ENCODE measurements at regions not wholly inside any gene's neighbourhood (a gene's known extent, or its start where the extent isn't known, plus 50 kb on each side); places are given as distances from the start of the nearest gene placed in this dataset.

DNA sequence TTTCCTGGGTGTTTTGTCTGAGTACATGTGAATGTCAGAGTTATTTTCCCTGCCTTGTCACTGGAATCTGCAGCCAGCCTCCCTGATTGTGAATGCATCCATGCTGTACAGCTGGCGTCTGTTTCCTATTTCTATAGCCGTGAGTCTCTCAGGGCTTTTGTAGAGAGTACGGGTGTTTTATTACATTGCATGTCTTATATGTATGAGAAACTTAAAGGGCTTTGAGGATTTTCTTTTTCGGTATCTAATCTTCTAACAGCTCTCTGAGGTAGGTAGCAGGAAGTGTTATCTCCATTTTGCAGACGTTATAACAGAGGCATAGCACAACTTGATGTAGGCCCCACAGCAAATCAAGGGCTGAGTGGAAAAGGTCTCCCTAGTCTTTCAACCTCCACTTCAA, 272.9 kb downstream of the PRL start:
- Mint-ChIP-seq H3K27ac (no peak overlapping the region), H3K27me3 (no peaks in the 10 kb centered on the region), H3K36me3 (ENCODE audit: low read depth) (no peaks in the 10 kb centered on the region), H3K4me3 (no peak overlapping the region), H3K9me3 (peaks cover 10% of the 10 kb centered on the region), H3K4me1 (peaks cover 21% of the 10 kb centered on the region)
- DNase-seq = no peak
- ChIA-PET POLR2A (no interaction called here), CTCF (no interaction called here)
- no peak for ATAC-seq (ENCODE audit: low read depth)
- TF ChIP-seq, protein P1, sequence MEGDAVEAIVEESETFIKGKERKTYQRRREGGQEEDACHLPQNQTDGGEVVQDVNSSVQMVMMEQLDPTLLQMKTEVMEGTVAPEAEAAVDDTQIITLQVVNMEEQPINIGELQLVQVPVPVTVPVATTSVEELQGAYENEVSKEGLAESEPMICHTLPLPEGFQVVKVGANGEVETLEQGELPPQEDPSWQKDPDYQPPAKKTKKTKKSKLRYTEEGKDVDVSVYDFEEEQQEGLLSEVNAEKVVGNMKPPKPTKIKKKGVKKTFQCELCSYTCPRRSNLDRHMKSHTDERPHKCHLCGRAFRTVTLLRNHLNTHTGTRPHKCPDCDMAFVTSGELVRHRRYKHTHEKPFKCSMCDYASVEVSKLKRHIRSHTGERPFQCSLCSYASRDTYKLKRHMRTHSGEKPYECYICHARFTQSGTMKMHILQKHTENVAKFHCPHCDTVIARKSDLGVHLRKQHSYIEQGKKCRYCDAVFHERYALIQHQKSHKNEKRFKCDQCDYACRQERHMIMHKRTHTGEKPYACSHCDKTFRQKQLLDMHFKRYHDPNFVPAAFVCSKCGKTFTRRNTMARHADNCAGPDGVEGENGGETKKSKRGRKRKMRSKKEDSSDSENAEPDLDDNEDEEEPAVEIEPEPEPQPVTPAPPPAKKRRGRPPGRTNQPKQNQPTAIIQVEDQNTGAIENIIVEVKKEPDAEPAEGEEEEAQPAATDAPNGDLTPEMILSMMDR (IDR thresholded peaks at IDR 0.05) = no peak
- intact Hi-C loops (cut with micrococcal nuclease) = no loop called here

DNA sequence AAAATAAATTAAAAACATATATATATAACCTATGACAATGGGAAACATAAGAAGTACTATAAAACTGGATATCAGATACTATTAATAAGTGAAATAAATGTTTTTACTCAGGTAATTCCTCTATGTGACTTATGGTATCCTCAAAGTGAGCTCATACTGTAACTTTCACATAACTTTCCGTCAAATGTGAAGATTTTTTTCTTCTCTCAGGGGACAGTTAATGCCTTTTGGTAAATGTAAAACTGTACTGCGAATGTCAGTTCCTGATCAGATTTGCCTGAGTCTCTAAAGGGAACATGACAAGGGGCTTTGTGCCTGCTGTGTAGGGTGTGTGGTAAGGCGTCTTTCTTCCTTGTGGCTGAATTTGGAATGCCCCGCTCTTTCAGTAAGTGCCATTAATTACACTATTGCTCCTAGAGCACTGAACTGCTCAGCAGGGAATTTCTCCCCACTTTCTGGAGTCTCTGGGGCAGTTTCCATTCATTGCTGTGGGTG, 271.8 kb downstream of the PRL start:
- H3K27ac Mint-ChIP-seq = no peak overlapping the region

DNA sequence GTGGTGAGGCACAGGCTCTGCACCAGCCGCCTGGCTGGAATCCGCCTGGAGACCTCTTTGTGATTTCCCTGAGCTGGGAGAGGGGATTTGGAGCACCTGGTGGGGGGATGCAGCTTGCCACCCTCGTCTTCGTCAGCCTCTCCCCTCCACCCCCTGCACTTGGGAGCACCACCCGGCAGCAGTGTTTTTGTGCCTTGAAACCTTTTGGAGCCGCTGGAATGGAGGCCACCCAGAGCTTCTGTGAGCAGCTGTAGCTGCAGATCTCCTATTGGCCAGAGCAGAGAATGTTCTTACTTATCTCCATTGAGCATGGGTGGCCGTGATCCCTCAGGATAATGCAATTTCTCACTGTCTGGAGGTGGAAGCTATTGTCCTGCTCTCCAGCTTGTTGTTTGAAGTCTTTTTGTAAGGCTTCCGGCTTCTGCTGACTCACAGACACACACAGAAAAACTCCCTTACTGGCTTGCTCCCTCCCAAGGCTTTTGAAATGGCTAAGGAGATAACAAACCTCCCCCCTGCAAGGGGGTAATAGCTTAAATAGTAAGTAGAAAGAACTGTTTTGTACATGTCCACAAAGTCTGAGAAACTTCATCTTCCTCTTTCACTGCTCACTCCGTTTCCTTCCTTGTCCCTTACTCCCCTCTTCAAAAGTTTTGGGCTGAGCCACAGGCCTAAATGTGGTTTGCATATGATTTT, 271.2 kb downstream of the PRL start:
- TF ChIP-seq, protein P1 (IDR thresholded peaks at IDR 0.05) = no peak
- Mint-ChIP-seq H3K27ac (peak overlapping the region; percentile 5), H3K36me3 (ENCODE audit: low read depth) (no peaks in the 10 kb centered on the region), H3K9me3 (peaks cover 10% of the 10 kb centered on the region), H3K4me3 (peak overlapping the region; percentile 48), H3K4me1 (peaks cover 24% of the 10 kb centered on the region), H3K27me3 (no peaks in the 10 kb centered on the region)
- CTCF ChIA-PET = no interaction called here
- ATAC-seq (ENCODE audit: low read depth) = peak; percentile 25
- POLR2A ChIA-PET = no interaction called here
- intact Hi-C loops (cut with micrococcal nuclease) = no loop called here
- no peak for DNase-seq

More for the DNA sequence above, 271.8 kb downstream of the PRL start:
- TF ChIP-seq, protein P1 (IDR thresholded peaks at IDR 0.05) = no peak
- CTCF ChIA-PET = no interaction called here
- Mint-ChIP-seq H3K4me3 (no peak overlapping the region), H3K4me1 (peaks cover 24% of the 10 kb centered on the region), H3K9me3 (peaks cover 10% of the 10 kb centered on the region), H3K27me3 (no peaks in the 10 kb centered on the region), H3K36me3 (ENCODE audit: low read depth) (no peaks in the 10 kb centered on the region)
- intact Hi-C loops (cut with micrococcal nuclease) = no loop called here
- DNase-seq (no peak), ATAC-seq (ENCODE audit: low read depth) (no peak)
- POLR2A ChIA-PET = no interaction called here

DNA sequence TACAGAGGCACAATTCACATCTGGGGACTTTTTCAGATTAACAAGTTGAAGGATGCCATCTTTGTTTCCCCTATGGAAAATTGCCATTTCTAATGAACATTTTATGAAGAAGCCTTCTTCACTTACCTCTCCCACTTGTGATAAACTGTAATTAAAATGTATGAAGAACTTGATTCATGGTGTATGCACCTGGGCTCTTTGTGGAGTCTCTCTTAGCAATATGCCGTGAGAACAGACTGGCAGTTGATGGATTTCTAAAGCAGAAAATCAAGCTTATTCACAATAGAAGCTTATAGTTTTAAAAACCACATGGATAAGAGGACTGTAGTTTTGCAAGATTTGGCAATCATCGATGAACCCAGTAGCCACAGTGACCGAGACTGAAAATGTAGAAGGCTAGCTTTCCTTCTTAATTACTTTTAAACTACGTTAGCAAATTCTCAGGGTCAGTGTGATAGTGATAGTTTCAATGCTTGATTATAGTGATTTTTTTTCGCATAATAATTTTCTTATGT, 270.6 kb downstream of the PRL start:
- no peaks in the 10 kb centered on the region for H3K36me3 Mint-ChIP-seq (ENCODE audit: low read depth)
- DNase-seq = no peak
- H3K4me3 Mint-ChIP-seq = no peak overlapping the region
- TF ChIP-seq, protein P1 (IDR thresholded peaks at IDR 0.05) = no peak
- H3K9me3 Mint-ChIP-seq = peaks cover 10% of the 10 kb centered on the region
- H3K27ac Mint-ChIP-seq = peak overlapping the region; percentile 5
- no peaks in the 10 kb centered on the region for H3K27me3 Mint-ChIP-seq
- ATAC-seq (ENCODE audit: low read depth) = no peak
- ChIA-PET CTCF (no interaction called here), POLR2A (no interaction called here)
- H3K4me1 Mint-ChIP-seq = peaks cover 24% of the 10 kb centered on the region
- intact Hi-C loops (cut with micrococcal nuclease) = no loop called here

DNA sequence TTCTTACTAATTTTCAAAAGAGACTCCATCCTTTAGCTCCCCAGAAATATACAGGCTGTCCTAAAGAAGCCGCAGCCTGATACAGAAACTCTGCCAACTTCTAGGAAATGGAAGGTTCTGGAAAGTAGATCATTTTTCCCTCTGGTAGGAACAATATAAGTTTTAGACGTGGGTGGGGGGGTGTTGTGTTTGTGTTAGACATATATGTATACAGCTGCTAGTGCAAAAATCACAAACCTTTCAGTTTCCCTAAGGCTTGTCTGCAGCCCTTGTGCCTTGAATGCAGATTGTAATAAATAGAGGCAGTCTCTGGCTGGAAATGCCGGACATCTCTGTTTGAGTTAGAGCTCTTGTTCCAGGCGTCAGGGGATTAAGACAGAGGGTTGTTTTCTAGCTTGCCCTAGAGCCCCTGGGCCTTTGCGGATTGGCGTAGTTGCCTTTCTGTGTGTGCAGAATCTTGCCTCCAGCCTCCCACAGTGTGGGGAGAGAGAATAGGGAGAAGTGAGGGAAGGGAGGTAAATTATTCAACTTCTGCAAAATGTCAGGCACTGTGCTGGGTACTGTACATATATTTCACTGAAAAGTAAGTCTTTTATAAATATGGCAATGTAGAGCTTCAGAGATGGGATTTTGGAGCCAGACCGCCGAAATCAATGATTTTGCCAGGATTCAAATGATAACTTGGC, 269.7 kb downstream of the PRL start:
- Mint-ChIP-seq H3K27ac (no peak overlapping the region), H3K27me3 (no peaks in the 10 kb centered on the region), H3K4me1 (peaks cover 24% of the 10 kb centered on the region), H3K9me3 (peaks cover 8% of the 10 kb centered on the region), H3K36me3 (ENCODE audit: low read depth) (no peaks in the 10 kb centered on the region), H3K4me3 (no peak overlapping the region)
- CTCF ChIA-PET = no interaction called here
- intact Hi-C loops (cut with micrococcal nuclease) = no loop called here
- DNase-seq (no peak), ATAC-seq (ENCODE audit: low read depth) (no peak)
- TF ChIP-seq, protein P1 (IDR thresholded peaks at IDR 0.05) = no peak
- POLR2A ChIA-PET = no interaction called here

All from activated B cell treated with CpG ODN at 0.5 μM for 24 hours (primary cell).